ENCODE measurements at regions not wholly inside any gene's neighbourhood (a gene's known extent, or its start where the extent isn't known, plus 50 kb on each side); places are given as distances from the start of the nearest gene placed in this dataset.

DNA sequence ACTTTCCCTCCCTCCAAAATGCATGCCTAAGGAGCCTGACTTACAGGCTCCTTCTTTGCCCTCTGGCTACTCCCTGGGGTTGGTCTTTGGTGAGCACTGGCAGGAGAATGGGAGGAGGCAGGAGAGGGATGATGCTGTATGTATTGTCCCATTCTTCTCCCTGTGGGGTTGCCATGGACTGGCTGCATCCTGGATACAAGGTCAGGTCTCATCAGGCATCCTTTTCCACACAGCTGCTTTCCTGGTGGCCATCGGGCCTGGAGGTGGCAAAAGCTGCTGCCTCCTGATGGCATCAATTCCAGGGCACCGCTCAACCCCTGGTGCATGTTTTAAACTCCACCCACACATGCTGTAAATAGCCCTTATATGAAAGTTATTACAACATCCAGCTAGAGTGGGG lies 257.2 kb downstream of the ETS1 start:
- H3K4me3 ChIP-seq: no peak overlapping the region
- no peaks in the 10 kb centered on the region for H3K4me1 ChIP-seq
- no peaks in the 10 kb centered on the region for H3K36me3 ChIP-seq
- no peak for DNase-seq
- intact Hi-C loops (cut with DNase I; ENCODE audit: low total_unique reads): no loop called here
- H3K27me3 ChIP-seq: no peaks in the 10 kb centered on the region
- peak overlapping the region in 1 of 2 donors; percentile 35 for H3K27ac ChIP-seq
- no peaks in the 10 kb centered on the region for H3K9me3 ChIP-seq
- TF ChIP-seq, protein P1, sequence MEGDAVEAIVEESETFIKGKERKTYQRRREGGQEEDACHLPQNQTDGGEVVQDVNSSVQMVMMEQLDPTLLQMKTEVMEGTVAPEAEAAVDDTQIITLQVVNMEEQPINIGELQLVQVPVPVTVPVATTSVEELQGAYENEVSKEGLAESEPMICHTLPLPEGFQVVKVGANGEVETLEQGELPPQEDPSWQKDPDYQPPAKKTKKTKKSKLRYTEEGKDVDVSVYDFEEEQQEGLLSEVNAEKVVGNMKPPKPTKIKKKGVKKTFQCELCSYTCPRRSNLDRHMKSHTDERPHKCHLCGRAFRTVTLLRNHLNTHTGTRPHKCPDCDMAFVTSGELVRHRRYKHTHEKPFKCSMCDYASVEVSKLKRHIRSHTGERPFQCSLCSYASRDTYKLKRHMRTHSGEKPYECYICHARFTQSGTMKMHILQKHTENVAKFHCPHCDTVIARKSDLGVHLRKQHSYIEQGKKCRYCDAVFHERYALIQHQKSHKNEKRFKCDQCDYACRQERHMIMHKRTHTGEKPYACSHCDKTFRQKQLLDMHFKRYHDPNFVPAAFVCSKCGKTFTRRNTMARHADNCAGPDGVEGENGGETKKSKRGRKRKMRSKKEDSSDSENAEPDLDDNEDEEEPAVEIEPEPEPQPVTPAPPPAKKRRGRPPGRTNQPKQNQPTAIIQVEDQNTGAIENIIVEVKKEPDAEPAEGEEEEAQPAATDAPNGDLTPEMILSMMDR (IDR thresholded peaks at IDR 0.05): no peak
- TF ChIP-seq POLR2A (IDR thresholded peaks at IDR 0.05): no peak

- Histone ChIP-seq H3K4me3 (no peak overlapping the region), H3K27ac (peak overlapping the region; percentile 28 to 35), H3K36me3 (no peaks in the 10 kb centered on the region), H3K4me1 (no peaks in the 10 kb centered on the region), H3K27me3 (no peaks in the 10 kb centered on the region), H3K9me3 (no peaks in the 10 kb centered on the region)
- TF ChIP-seq, protein P1 (IDR thresholded peaks at IDR 0.05): no peak
- TF ChIP-seq POLR2A (IDR thresholded peaks at IDR 0.05): no peak
- peak in 1 of 2 donors; percentile 58 for DNase-seq
- intact Hi-C loops (cut with DNase I; ENCODE audit: low total_unique reads): no loop called here
Observed at GRCh38 chr11:128328955-128329551, 258.3 kb downstream of the ETS1 start.

GRCh38 chr11:128327274-128327673 lies 260.1 kb downstream of the ETS1 start:
- no peaks in the 10 kb centered on the region for H3K36me3 ChIP-seq
- no peak for DNase-seq
- TF ChIP-seq, protein P1 (IDR thresholded peaks at IDR 0.05): no peak
- TF ChIP-seq POLR2A (IDR thresholded peaks at IDR 0.05): no peak
- intact Hi-C loops (cut with DNase I; ENCODE audit: low total_unique reads): no loop called here
- no peaks in the 10 kb centered on the region for H3K9me3 ChIP-seq
- no peaks in the 10 kb centered on the region for H3K27me3 ChIP-seq
- H3K4me1 ChIP-seq: no peaks in the 10 kb centered on the region
- H3K27ac ChIP-seq: no peak overlapping the region
- H3K4me3 ChIP-seq: no peak overlapping the region

DNA sequence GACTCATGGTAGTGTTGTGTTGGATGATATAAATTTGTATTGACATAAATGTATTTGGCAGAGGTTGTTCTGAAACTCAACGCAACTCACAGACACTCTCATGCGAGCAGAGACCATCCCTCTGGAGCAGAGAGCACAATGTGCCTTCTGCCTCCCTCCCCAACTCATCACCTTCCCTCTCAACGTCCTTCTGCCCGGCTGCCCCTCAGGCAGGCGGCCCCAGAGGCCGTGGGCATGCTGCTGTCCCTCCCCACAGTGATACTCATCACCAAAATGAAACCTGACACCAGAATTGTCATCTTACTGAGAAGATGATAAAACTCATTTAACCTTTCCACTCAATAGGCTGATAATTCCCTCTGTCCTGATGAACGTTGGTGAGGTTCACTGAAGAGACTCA lies 260.6 kb downstream of the ETS1 start:
- no peaks in the 10 kb centered on the region for H3K9me3 ChIP-seq
- no peak for TF ChIP-seq POLR2A (IDR thresholded peaks at IDR 0.05)
- TF ChIP-seq, protein P1 (IDR thresholded peaks at IDR 0.05): no peak
- no peaks in the 10 kb centered on the region for H3K36me3 ChIP-seq
- no peaks in the 10 kb centered on the region for H3K27me3 ChIP-seq
- no peak overlapping the region for H3K27ac ChIP-seq
- intact Hi-C loops (cut with DNase I; ENCODE audit: low total_unique reads): no loop called here
- no peak for DNase-seq
- H3K4me3 ChIP-seq: no peak overlapping the region
- H3K4me1 ChIP-seq: no peaks in the 10 kb centered on the region

DNA sequence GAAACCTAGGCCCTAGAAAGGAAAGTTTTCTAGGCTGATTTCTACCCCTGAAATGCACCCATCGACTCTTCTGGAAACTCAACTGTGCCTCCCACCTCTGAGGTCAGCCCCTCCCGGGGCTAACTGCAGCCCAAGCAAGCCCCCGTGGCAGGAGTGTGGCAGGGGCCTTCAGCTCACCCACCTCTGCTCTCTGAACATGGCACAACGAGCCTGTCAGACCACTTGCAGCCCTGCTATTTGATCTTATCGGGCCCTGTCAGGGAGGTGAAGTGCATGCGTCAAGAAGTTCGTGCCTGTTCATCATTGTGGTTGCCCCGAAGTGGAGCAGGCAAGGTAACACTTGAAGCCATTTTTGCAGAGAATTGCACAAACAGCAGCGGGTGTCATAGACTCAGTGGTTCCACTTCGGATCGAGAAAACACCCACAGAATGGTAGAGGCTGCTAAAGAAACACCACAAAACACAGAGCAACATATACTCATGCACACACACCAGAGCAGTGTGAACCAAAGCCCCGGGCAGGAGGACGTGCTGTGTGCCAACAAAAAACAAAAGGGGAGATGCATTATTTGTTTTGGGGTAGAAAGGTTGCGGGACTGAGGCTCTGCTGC lies 262.7 kb downstream of the ETS1 start:
- Histone ChIP-seq H3K27me3 (no peaks in the 10 kb centered on the region), H3K4me3 (no peak overlapping the region), H3K4me1 (no peaks in the 10 kb centered on the region), H3K9me3 (no peaks in the 10 kb centered on the region), H3K27ac (no peak overlapping the region), H3K36me3 (no peaks in the 10 kb centered on the region)
- no peak for DNase-seq
- intact Hi-C loops (cut with DNase I; ENCODE audit: low total_unique reads): no loop called here
- no peak for TF ChIP-seq POLR2A (IDR thresholded peaks at IDR 0.05)
- TF ChIP-seq, protein P1 (IDR thresholded peaks at IDR 0.05): no peak

Measured in uterus (tissue), 3 donors.